B cell (primary cell): ENCODE measurements at regions not wholly inside any gene's neighbourhood (a gene's known extent, or its start where the extent isn't known, plus 50 kb on each side); places are given as distances from the start of the nearest gene placed in this dataset.

Source experiments
- ATAC-seq: fragments of 200-7000 bp; cut with Tn5 transposase; one replicate; pipeline ENCODE4 v1.10.0; 2021; ENCODE audit warnings: low read depth, mild to moderate bottlenecking, moderate number of reproducible peaks, moderate library complexity
- CTCF ChIA-PET: fragments of 350-600 bp; sonication (Branson Sonifier 250); formaldehyde crosslinking; loops from one replicate; lab custom pipeline; 2021; ENCODE audit warnings: antibody characterized with exemption, inconsistent platforms; lab: Charles Lee
- POLR2A ChIA-PET: fragments of 350-600 bp; sonication (Branson Sonifier 250); formaldehyde crosslinking; loops from one replicate; lab custom pipeline; 2021; ENCODE audit warnings: antibody characterized with exemption; lab: Charles Lee
- DNase-seq: peaks from one replicate; pipeline ENCODE4 v3.0.0; 2013
- H2AFZ ChIP-seq: 2 replicates; pipeline ENCODE4 v1.6.1; 2012; ENCODE audit warnings: mild to moderate bottlenecking, low read depth, low read length; ENCODE audit not compliant: insufficient read depth, poor library complexity, severe bottlenecking
- H3K27ac ChIP-seq, 2 donors: 1 replicate in 1 of 2; 2 replicates in 1 of 2; pipeline ENCODE4 v1.5.1; 2012 to 2013; ENCODE audit warnings: low read length in 2 of 2, mild to moderate bottlenecking in 2 of 2, moderate library complexity in 1 of 2
- H3K27me3 ChIP-seq, 4 experiments: fragments of 200-600 bp in 1 of 4; sonication (generic) in 1 of 4; replicated peaks in 1 of 4; 1 replicate in 2 of 4; 2 replicates in 2 of 4; pipeline versions ENCODE4 v1.6.1 to v1.7.0; 2013 to 2016; ENCODE audit warnings: low read length in 3 of 4, mild to moderate bottlenecking in 2 of 4, mixed read lengths in 1 of 4, moderate library complexity in 1 of 4; ENCODE audit not compliant: insufficient read depth in 4 of 4, control insufficient read depth in 3 of 4; ENCODE audit errors: control extremely low read depth in 1 of 4
- H3K36me3 ChIP-seq, 2 experiments: replicated peaks in 1 of 2; 1 replicate in 1 of 2; 2 replicates in 1 of 2; pipeline versions ENCODE4 v1.6.1 to v1.7.1; 2013; ENCODE audit warnings: low read length in 1 of 2; ENCODE audit not compliant: insufficient read depth in 2 of 2, control insufficient read depth in 1 of 2; ENCODE audit errors: control extremely low read depth in 1 of 2, extremely low read depth in 1 of 2
- H3K4me1 ChIP-seq, 2 donors: fragments of 200-600 bp in 1 of 2; sonication (generic) in 1 of 2; 1 replicate in 1 of 2; 2 replicates in 1 of 2; pipeline versions ENCODE4 v1.5.1 to v1.6.1; 2013 to 2017; ENCODE audit warnings: low read length in 2 of 2; ENCODE audit not compliant: control insufficient read depth in 2 of 2, insufficient read depth in 2 of 2
- H3K4me2 ChIP-seq: replicated peaks from 2 replicates; pipeline ENCODE3; 2012; ENCODE audit warnings: mild to moderate bottlenecking, low read depth, low read length; ENCODE audit not compliant: poor library complexity, severe bottlenecking
- H3K4me3 ChIP-seq, 5 experiments: fragments of 200-600 bp in 1 of 5; sonication (generic) in 1 of 5; 1 replicate in 3 of 5; 2 replicates in 2 of 5; pipeline versions ENCODE4 v1.5.1 to v1.7.0; 2011 to 2016; ENCODE audit warnings: low read length in 4 of 5, mild to moderate bottlenecking in 4 of 5, low read depth in 2 of 5, control low read depth in 1 of 5, moderate library complexity in 1 of 5; ENCODE audit not compliant: insufficient read depth in 1 of 5; ENCODE audit errors: control extremely low read depth in 1 of 5, extremely low read depth in 1 of 5
- H3K79me2 ChIP-seq: fragments of 200-600 bp; sonication (generic); one replicate; pipeline ENCODE4 v1.6.0; 2016; ENCODE audit warnings: low read length; ENCODE audit not compliant: control insufficient read depth, insufficient read depth
- H3K9ac ChIP-seq: fragments of 200-600 bp; sonication (generic); 2 replicates; pipeline ENCODE4 v1.6.1; 2017; ENCODE audit warnings: mild to moderate bottlenecking, low read length, moderate library complexity
- H3K9me3 ChIP-seq, 3 donors: one replicate each; pipeline versions ENCODE4 v1.6.1 to v1.7.1; 2013; ENCODE audit warnings: low read length in 2 of 3; ENCODE audit not compliant: control insufficient read depth in 2 of 3, insufficient read depth in 1 of 3; ENCODE audit errors: control extremely low read depth in 1 of 3
- H4K20me1 ChIP-seq: 2 replicates; pipeline ENCODE4 v1.6.0; 2012; ENCODE audit warnings: mild to moderate bottlenecking, low read length; ENCODE audit not compliant: insufficient read depth, control insufficient read depth, poor library complexity, severe bottlenecking
- H3K27ac Mint-ChIP-seq: one replicate; pipeline ENCODE4 v1.8.0; 2021; ENCODE audit warnings: mixed read lengths
- H3K27me3 Mint-ChIP-seq: one replicate; pipeline ENCODE4 v1.8.0; 2021; ENCODE audit warnings: mixed read lengths
- H3K4me1 Mint-ChIP-seq: one replicate; pipeline ENCODE4 v1.8.0; 2021; ENCODE audit warnings: mixed read lengths
- H3K4me3 Mint-ChIP-seq: one replicate; pipeline ENCODE4 v1.8.0; 2021; ENCODE audit warnings: mixed read lengths
- H3K9me3 Mint-ChIP-seq: one replicate; pipeline ENCODE4 v1.8.0; 2022; ENCODE audit warnings: mixed read lengths; ENCODE audit not compliant: insufficient read depth
- EZH2 ChIP-seq: IDR thresholded peaks from 2 replicates; pipeline ENCODE4 v1.6.1; 2012; ENCODE audit warnings: borderline replicate concordance, low read depth, mild to moderate bottlenecking, moderate library complexity, low read length; ENCODE audit not compliant: insufficient read depth, poor library complexity, severe bottlenecking
- WGBS: methylation state at CpG from one replicate; pipeline ENCODE4 v1.1.5; 2013; ENCODE audit warnings: missing lambda C conversion rate; ENCODE audit not compliant: insufficient coverage; 5-methylcytosine and 5-hydroxymethylcytosine counted together
- intact Hi-C: fragments of 100-400 bp; cut with micrococcal nuclease; formaldehyde crosslinking; loops from one replicate; pipeline ENCODE4 v1.10.0; 2022
- TF ChIP-seq, protein P1 (sequence below): fragments of 200-600 bp; IDR thresholded peaks from one replicate; pipeline ENCODE4 v1.8.0; 2022; ENCODE audit warnings: antibody characterized with exemption, mild to moderate bottlenecking

DNA sequence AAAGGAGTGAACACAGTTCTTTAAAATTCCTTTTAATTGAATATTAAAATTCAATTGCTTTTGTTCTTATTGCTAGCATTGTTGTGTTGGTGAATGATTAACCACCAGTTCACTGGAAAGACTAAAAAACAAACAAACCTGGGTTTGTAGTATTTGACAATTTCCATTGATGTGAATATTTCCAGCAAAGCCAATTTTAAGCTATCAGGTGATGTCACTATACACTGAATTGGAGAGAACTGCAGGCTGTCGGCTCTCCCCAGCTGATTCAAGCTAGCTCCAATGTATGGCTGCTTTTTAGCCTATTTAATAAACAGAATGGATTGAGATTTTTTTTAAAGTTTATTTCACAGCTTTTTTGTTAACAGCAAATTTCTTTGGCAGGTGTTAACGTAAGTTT lies 1753.6 kb upstream of the SEL1L start:
- CTCF ChIA-PET = no interaction called here
- no peak for ATAC-seq
- POLR2A ChIA-PET = no interaction called here

DNA sequence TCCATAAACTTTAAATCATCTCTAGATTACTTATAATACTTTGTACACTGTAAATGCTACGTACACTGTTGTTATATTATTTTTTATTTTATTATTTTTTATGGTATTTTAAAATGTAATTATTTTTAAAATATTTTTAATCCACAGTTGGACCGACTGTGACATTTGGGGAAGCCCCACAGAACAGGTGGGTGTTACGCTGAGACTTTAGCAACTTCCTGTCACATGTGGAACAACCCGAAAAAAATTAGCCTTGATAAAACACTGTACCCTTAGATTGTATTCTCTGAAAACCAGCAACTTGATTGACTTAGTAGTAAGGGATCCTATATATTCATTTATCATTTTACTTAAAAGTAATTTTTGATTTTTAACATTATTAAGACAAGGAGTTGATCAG lies 1755.7 kb upstream of the SEL1L start:
- H3K27ac Mint-ChIP-seq = no peak overlapping the region
- DNase-seq (no peak), ATAC-seq (no peak)
- no peak overlapping the region for H3K4me3 Mint-ChIP-seq
- no peaks in the 10 kb centered on the region for H3K27me3 Mint-ChIP-seq
- H3K9ac ChIP-seq = no peak overlapping the region
- H3K4me2 ChIP-seq = no peak overlapping the region
- peaks cover 6% of the 10 kb centered on the region for H3K9me3 Mint-ChIP-seq
- POLR2A ChIA-PET = no interaction called here
- H3K9me3 ChIP-seq = no peaks in the 10 kb centered on the region
- H3K36me3 ChIP-seq = no peaks in the 10 kb centered on the region
- TF ChIP-seq, protein P1, sequence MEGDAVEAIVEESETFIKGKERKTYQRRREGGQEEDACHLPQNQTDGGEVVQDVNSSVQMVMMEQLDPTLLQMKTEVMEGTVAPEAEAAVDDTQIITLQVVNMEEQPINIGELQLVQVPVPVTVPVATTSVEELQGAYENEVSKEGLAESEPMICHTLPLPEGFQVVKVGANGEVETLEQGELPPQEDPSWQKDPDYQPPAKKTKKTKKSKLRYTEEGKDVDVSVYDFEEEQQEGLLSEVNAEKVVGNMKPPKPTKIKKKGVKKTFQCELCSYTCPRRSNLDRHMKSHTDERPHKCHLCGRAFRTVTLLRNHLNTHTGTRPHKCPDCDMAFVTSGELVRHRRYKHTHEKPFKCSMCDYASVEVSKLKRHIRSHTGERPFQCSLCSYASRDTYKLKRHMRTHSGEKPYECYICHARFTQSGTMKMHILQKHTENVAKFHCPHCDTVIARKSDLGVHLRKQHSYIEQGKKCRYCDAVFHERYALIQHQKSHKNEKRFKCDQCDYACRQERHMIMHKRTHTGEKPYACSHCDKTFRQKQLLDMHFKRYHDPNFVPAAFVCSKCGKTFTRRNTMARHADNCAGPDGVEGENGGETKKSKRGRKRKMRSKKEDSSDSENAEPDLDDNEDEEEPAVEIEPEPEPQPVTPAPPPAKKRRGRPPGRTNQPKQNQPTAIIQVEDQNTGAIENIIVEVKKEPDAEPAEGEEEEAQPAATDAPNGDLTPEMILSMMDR = no peak
- no peak for TF ChIP-seq EZH2
- no peaks in the 10 kb centered on the region for H4K20me1 ChIP-seq
- CTCF ChIA-PET = no interaction called here
- H3K4me1 ChIP-seq = no peaks in the 10 kb centered on the region
- no peak overlapping the region for H3K4me3 ChIP-seq
- no peaks in the 10 kb centered on the region for H3K27me3 ChIP-seq
- intact Hi-C loops = no loop called here
- no peak overlapping the region for H2AFZ ChIP-seq
- H3K4me1 Mint-ChIP-seq = no peaks in the 10 kb centered on the region
- H3K27ac ChIP-seq = no peak overlapping the region
- no CpG with 5 or more reads among the region's 4 CpGs for WGBS
- no peaks in the 10 kb centered on the region for H3K79me2 ChIP-seq

More for the DNA sequence above, 1753.6 kb upstream of the SEL1L start:
- H3K27ac Mint-ChIP-seq = no peak overlapping the region
- Histone ChIP-seq H3K9ac (no peak overlapping the region), H4K20me1 (no peaks in the 10 kb centered on the region), H3K9me3 (no peaks in the 10 kb centered on the region), H3K79me2 (no peaks in the 10 kb centered on the region), H3K4me2 (no peak overlapping the region), H2AFZ (no peak overlapping the region), H3K27me3 (no peaks in the 10 kb centered on the region), H3K4me1 (no peaks in the 10 kb centered on the region), H3K4me3 (no peak overlapping the region), H3K36me3 (no peaks in the 10 kb centered on the region), H3K27ac (no peak overlapping the region)
- no peak for TF ChIP-seq EZH2
- TF ChIP-seq, protein P1 = no peak
- WGBS = no CpG with 5 or more reads among the region's 2 CpGs
- H3K9me3 Mint-ChIP-seq = peaks cover 6% of the 10 kb centered on the region
- no peaks in the 10 kb centered on the region for H3K4me1 Mint-ChIP-seq
- no peak for DNase-seq
- intact Hi-C loops = no loop called here
- no peaks in the 10 kb centered on the region for H3K27me3 Mint-ChIP-seq
- no peak overlapping the region for H3K4me3 Mint-ChIP-seq
